NOMO-1 treated with dmso at 0.1 percent for 144 hours (cell line): ENCODE measurements at regions not wholly inside any gene's neighbourhood (a gene's known extent, or its start where the extent isn't known, plus 50 kb on each side); places are given as distances from the start of the nearest gene placed in this dataset.
"Not testable (repeated sequence)": the region's sequence is repeated elsewhere in the genome, so short reads cannot be mapped to it uniquely, and the experiment has no call there.

Source experiments
- DNase-seq: peaks from one replicate; lab custom pipeline; 2025; ENCODE audit not compliant: unreplicated experiment; lab: John Stamatoyannopoulos, UW

DNA sequence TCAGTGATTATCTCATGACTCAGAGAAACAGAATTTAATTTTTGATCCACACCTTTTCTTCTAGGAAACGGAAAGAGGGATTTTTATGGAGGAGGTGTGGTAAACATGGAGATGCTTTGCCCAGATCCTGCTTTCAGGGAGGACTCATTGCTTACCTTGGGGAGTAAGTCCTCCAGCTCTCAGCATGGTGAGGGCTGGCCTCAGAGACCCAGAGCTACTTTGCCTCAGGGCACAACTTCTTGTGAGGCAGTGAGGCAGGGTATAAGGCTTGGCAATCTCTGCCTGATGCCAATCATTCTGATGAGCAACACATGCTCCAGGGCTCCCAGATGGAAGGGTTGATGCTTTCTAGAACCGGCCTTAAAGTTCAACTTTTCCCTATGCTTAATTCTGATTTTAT lies 189.9 kb upstream of the DCC start:
- no peak for DNase-seq

DNA sequence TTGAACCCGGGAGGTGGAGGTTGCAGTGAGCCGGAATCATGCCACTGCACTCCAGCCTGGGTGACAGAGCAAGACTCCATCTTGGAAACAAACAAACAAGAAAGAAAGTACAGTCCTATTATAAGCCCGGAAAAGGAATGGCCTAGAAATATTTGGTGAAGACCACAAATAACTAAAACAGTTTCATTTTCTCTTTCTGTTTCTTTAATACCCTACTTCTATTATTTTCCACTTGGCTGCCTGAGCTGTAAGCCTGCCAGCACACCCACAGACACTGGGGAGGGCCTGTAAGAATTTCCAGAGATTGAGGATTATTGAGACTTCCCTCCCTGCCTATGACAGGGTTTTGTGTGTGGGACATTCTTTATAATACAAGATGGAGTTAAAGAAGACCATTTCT lies 188.0 kb upstream of the DCC start:
- no peak for DNase-seq

DNA sequence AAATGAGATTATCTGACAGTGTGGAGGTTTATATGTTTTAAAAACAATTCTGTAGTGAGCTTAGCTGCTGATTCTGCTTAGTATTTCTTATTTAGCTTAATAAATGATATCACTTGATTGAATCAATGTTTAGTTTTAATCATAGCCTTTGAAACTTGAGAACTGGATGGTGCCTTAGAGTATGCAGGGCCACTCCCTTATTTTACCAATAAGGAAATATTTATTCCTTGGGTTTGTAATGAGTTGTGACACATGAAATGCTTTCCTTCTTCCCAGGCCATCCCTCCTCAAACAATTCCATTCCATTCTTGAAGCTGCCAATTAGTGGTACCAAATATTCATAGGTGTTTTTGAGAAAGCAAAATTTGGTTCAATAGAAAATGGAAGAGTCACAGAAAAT lies 183.8 kb upstream of the DCC start:
- no peak for DNase-seq

DNA sequence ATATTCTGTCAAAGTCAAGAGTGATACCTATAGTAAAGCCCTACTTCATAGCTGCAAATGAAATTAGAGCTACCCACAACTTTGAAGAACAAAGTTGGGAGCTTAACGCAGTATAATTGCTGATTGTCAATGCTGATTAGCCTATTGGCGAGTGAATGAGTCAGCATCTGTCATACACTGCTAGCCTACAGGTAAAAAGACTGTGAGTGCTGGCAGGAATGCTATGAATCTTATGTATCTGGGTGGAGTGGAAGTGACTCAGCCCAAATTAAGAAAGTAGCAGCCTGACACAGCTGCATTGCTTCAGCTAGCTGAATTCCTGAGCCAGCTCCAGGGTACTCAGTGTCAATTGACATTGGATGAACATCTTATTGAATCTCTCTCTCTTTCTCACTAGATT lies 179.4 kb upstream of the DCC start:
- no peak for DNase-seq

DNA sequence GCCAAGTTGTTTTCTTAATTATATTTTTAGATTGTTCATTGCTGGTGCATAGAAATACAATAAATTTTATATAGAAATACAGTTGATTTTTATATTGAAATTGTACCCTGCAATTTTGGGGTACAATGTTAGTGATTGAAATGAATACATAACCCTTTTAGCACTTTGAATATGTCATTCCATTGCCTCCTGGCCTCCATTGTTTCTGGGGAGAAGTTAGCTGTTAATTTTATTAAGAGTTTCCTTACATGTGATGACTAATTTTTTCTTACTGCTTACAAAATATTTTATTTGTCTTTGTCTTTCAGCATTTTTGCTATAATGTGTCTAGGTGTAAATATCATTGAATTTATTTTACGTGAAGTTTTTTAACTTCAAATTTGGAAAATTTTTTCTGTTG lies 176.5 kb upstream of the DCC start:
- no peak for DNase-seq

DNA sequence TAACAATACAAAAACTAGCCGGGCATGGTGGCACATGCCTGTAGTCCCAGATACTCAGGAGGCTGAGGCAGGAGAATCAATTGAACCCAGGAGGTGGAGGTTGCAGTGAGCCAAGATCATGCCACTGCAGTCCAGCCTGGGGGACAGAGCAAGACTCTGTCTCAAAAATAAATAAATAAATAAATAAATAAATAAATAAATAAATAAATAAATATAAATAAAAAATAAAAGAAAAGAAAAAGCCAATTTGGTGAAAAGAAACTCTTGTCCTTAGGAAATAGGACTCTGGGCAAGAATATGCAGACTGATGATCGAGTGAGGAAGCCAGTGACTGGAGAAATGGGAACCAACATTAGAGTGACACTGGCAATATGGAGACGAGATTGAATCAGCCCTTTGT lies 171.9 kb upstream of the DCC start:
- DNase-seq, result not testable (repeated sequence)

DNA sequence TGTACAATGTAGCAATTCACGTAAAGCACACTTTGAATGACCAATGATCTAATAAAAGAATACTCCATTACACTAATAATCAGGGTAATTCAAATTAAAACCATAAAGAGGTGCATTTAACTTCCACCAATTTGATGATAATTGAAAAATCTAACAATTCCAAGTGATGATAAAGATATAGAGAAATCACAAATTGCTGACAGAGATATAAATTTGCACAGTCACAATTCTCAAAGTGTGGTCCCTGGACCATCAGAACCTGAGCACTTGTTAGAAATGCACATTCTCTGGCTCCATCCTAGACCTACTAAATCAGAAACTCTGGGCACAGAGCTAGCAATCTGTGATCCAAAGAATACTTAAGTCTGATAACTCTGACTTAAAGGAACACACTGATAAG lies 165.8 kb upstream of the DCC start:
- no peak for DNase-seq

DNA sequence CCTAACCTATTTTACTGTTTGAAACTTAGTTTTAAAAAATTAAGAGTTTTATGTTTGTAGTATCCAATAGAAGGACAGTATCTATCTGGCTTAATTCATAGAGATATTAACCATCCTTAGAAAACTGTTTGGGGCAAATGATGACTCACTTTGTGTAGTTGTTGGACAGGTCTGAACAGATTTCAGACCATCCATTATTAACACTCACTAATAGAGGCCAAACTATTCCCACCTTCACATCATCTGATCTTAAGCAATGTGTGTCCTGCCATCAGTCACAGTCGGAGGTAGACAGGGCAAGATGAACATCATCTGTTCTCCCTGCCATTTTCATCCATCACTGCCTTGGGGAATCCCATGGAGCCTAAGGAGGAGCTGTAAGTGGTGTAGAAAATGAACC lies 164.6 kb upstream of the DCC start:
- DNase-seq, result no peak

DNA sequence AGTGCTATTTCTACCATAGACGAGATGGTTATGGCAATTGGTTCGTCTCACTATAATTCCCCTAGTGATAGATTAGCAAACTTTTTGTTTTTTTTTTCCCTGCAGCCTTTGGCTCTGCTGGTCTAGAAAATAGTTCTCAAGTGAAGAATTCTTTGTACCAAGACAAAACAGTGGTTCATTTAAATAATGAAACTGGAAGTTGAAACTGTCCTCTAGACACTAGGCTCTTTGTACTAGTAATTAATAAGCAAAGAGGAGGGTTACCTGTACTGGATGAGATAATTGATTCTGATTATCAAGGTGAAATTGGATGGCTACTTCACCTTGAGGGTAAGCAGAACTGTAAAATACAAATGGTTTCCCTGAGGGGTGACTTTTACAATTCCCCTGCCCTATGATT lies 156.9 kb upstream of the DCC start:
- DNase-seq, result no peak

DNA sequence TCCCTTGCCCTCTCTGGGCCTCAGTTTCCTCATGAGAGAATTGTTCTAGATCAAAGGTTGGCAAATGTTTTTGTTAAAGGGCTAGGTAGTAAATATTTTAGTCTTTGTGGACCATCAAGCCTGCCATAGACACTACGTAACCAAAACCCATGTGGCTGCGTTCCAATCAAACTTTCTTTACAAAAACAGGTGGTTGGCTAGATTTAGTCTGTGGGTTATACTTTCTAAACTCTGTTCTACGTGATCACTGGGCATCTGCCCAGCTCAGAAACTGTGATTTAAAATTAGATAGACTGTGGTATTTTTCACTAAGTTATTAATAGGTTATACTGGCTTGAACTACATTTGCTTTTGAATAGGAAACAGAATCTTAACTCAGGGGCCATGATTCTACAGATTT lies 149.8 kb upstream of the DCC start:
- no peak for DNase-seq

DNA sequence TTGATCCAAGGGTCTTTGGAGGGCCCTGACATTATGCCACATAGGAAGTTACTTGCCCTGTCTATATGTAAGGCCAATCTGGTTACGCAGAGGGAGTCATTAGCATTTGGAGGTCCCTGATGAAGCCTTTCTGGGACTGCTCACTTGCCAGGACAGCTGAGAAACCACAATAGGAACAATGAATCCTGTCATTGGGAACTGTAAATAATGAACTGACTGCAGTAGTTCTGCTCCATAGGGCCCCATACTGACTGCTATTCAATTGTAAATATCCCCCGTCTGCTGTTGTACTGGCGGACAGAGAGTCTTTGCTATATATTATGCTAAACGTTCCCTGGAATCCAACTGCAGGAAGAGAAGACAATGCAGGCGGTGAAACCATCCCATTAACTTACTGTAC lies 149.4 kb upstream of the DCC start:
- DNase-seq, result no peak

DNA sequence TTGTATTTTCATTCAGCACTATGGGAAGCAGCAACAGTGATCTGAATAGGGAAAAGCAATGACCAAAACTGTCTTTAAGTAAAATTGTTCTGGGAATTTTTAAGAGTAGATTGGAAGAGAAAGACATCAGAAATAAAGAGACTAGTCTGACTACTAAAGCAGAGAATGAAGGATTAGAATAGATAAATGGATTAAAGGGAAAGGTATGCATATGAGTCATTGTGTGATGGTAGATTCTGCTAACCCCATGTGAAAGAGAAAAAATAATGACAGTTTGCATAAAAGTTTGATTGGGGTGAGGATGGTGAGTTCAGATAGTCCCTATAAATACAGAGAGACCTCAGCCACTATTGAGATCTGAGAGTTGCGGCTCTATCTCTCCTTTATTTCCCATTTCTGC lies 139.6 kb upstream of the DCC start:
- DNase-seq, result no peak

DNA sequence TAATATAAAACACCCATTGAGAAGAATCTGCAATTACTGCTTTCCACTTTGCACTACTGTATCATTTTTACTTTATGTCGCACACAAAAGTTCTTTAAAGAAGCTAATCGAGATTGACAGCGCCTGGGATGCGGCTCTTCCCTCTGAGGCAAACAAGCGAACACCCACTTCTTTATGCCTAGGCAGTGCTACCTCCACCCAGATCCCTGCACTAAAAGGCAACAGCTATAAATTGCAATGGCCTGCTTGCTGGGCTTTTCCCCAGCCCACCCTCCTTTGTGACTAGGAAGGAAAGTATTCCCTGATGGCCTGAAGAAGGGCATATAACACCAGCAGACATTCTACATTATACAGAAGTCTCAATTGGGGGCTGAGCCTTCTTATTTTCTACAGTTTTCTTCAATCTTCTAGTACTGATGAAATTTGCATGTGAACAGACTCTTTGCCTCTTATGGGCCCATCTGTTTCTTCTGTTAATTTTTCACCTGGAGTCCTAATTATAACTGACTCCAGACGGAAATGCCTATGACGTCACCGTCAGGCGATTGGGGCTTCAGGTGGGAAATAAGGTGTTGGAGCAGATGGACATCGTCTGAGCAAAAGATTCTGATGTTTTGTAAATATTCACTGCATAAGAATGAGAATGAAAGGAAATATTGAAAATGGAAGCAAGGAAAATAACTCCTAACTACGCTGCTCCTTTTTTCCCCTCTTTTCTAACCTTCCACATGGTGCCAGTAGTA lies 138.9 kb upstream of the DCC start:
- DNase-seq, result no peak

DNA sequence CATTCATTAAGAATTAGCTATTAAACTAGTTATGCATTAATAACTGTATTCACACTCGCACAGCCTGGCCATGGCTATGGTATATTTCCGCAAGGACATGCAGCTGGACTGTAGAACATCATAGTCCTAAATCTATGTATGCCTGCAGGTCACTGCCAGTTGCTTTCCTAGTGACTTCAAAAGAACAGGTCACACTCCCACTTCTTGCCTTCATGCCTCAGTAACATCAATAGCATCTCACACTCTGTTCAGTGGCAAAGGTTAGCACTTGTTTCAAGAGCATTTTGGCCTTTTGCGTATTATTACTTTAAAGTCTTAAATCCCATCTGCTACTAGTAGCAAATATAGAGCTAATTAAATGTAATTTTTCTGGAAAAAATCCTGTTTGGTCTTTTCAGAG lies 131.4 kb upstream of the DCC start:
- no peak for DNase-seq

DNA sequence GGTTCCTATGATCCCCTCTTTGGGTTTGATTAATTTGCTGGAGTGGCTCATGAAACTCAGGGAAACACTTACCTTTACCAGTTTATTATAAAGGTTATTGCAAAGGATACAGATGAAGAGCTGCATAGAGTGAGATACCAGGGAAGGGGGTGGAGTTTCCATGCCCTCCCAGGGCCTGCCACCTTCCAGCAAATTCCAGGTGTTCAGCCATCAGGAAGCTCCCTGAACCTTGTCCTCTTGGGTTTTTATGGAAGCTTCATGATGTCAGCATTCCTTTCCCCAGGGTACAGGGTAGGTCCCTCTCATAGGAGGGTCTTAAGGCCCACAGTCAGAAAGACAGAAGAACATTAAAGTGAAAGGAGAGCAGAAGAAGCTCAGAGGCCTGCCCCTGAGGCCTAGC lies 123.9 kb upstream of the DCC start:
- no peak for DNase-seq

DNA sequence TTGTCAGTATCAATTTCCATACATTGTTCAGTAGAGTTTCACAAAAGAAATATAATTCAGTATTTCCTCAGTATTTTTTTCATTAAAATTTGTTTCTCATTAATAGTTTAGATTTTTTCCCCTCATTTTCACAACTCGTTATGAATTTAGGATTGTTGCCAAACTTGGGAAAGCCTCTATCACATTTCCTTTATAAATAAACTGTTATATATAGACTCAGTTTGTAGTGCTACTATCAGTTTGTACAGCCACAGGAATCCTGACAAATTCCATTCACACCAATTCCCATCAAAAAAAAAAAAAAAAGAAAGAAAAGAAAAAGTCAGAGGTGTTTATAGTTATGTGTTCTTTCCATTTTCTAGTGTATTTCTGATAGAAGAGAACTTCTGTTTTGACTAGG lies 123.3 kb upstream of the DCC start:
- no peak for DNase-seq

DNA sequence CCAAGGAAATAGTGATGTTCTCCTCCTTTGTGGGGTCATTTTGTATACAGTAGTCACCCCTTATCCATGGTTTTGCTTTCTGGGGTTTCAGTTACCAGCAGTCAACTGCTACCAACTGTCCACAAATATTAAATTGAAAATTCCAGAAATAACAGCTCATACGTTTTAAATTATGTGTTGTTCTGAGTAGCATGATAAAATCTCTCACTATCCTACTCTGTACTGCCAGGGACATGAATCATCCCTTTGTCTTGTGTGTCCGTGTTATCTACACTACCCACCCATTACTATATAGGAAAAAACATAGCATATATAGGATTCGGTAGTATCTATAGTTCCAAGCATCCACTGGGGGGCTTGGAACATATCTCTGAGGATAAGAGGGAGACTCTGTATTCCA lies 120.9 kb upstream of the DCC start:
- DNase-seq, result no peak

DNA sequence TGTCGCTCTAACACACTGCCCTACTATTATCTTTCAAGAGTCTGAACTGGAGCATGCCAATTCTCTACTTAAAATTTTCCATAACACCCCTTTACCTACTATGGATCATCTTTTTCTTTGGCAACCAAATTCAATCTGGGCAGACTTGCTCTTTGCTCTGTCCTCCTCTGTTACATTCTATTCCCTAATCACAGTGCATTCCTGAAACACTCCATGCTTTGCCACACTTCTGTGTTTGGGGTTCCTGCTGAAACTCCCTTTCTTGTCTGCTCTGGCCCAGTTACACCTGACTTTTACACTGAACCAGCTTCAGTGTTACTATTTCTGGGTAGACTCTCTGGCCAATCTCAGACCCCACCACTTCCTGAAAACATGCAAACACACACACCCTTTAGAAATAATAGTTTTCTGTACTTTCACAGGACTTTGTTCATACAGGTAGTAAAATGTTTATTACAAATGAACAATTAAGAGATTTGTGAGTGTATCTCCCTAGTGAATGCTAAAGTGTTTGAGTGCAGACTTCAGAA lies 119.9 kb upstream of the DCC start:
- DNase-seq, result no peak

DNA sequence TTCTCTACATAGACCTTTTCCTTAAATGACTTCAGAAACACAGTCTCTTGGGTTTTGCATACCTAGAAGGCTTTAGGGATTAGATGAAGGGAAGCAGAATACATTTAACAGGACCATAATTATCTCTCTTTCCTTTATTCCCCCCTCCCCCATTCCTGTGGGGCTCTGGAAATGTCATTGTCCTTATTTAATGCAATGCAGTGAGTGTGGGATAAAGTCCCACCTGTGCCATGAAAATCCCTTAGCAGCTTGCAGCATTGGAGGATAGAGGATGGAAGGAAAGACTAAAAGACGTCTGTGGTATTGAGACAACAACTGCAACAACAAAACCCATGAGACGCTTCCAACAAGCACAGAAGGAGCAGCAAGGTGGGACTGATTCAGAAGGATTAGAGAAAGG lies 117.8 kb upstream of the DCC start:
- DNase-seq, result no peak

DNA sequence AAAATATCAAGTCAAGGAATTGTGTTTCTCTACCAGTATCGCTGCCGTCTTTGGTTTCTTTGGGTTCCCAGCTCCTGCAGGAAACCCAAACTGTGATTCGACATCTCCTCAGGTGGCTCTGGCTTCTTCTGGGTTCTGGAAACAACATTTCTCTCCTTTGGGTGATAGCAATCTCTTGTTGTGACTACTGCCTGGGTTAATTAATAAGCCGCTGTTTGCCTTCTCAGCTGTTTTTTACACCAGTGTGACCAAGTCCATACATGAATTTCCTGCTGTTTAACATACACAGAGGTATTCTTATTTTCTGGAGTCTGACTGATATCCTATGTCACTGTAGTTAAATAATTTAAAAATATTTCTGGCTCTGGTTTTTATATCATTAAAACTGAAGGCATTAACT lies 112.5 kb upstream of the DCC start:
- DNase-seq, result no peak

DNA sequence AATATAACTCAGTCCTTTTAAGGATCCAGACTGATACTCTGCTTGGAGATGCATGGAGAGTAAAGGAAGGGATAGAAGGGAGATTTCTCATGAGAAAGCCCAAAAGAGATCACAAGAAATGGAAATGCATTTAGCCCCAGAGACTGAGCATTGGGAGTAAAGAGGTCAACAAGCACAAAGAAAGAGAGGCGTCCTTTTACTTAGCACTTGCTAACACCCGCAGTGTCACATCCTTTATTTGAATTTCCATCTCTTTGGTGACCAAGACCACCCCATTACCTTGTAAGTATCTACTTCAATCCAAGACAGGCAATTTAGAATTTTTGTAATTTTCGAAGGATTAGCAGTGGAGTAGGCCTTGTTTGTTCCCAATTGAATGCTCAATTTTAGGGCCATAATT lies 111.8 kb upstream of the DCC start:
- no peak for DNase-seq

DNA sequence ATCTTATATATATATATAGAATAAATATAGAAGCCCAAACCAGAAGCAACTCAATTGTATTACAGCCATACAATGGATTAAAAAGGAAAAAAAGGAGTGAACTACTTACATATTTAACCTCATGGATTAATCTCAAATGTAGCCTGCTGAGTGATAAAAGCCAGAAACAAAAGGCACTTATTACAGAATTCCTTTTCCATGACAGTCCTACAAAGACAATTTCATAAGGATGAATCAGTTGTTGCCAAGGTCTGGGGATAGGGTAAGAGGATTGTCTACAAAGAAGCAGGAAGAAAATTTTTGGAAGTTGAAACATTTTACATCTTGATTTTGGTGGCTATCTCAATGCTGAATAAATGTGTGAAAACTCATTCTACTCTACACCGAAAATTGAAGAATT lies 103.9 kb upstream of the DCC start:
- DNase-seq, result no peak

DNA sequence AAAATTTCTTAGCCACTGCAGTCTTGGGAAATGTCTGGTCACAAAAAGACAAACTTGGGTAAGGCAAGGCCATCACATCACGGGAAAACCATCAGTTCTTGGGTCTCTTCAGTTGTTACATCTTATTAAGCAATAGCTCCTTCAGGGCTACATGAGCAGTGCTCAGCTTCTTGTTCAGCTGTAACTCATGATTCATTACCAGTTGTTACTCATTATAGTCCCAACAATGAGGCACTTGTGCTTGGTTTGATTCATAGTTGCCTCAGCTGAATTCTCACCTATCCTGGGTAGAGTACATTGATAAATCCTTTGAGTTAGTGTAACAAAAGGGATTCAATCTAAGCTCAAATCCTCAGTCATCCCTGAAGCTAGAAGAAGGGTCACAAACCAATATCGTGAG lies 102.4 kb upstream of the DCC start:
- no peak for DNase-seq
